GM23248 (cell line): ENCODE measurements at regions not wholly inside any gene's neighbourhood (a gene's known extent, or its start where the extent isn't known, plus 50 kb on each side); places are given as distances from the start of the nearest gene placed in this dataset.

ENCODE experiments used
- EZH2 ChIP-seq: fragments of 200-600 bp; sonication (generic); IDR thresholded peaks from 2 replicates; pipeline ENCODE4 v1.6.1; 2018; ENCODE audit warnings: antibody characterized with exemption, mild to moderate bottlenecking; ENCODE audit not compliant: insufficient read depth, poor library complexity, severe bottlenecking
- EZH2phosphoT487 ChIP-seq: fragments of 200-600 bp; sonication (generic); IDR thresholded peaks from 2 replicates; pipeline ENCODE4 v1.6.1; 2018; ENCODE audit warnings: antibody characterized with exemption, moderate library complexity, mild to moderate bottlenecking, low read depth; ENCODE audit not compliant: insufficient read depth

DNA sequence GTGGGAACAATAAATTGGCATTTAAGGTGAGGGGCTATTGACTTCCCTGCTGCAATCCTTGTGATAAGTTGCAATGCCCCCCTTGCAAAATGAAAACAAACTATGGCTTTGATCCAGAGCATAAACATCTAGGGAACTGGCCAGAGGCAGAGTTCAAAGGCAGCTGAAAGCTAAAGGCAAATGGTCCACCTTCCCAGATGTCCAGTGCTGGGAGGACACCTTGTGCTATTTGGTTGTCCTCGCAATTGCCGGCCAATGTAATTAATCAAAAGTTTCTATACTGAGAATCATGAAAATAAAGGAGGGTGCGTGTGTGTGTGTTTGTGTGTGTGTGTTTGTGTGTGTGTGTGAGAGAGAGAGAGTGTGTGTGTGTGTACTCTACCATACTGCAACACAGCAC is 337.4 kb downstream of the CBLN4 start:
- TF ChIP-seq EZH2 = no peak
- no peak for TF ChIP-seq EZH2phosphoT487
